ENCODE measurements at regions not wholly inside any gene's neighbourhood (a gene's known extent, or its start where the extent isn't known, plus 50 kb on each side); places are given as distances from the start of the nearest gene placed in this dataset. TPM values are rescaled to one million over a fixed set of nuclear protein-coding genes. Genes with fewer than 3 reads are reported as not detected.

GRCh38 chr12:48420039-48420775 is 52.2 kb upstream of the ANP32D start:
- Histone ChIP-seq H3K27me3 (ENCODE audit: insufficient read depth, low read length) (no peaks in the 10 kb centered on the region), H3K4me1 (ENCODE audit: insufficient read depth, low read length) (no peaks in the 10 kb centered on the region), H3K79me2 (ENCODE audit: insufficient read depth, low read length) (no peaks in the 10 kb centered on the region), H3K9me3 (ENCODE audit: low read depth, low read length) (no peaks in the 10 kb centered on the region), H2AFZ (ENCODE audit: low read length) (no peak overlapping the region), H3K4me3 (ENCODE audit: insufficient read depth, low read length) (no peak overlapping the region), H3K36me3 (ENCODE audit: insufficient read depth, low read length) (no peaks in the 10 kb centered on the region), H4K20me1 (ENCODE audit: insufficient read depth, low read length) (no peaks in the 10 kb centered on the region), H3K27ac (ENCODE audit: low read depth, low read length) (no peak overlapping the region), H3K4me2 (ENCODE audit: insufficient read depth, low read length) (no peak overlapping the region)
- no peak for DNase-seq (ENCODE audit: insufficient read length, low spot score, missing footprints)
- TF ChIP-seq CTCF (IDR thresholded peaks at IDR 0.05; ENCODE audit: extremely low read depth, low read depth, low read length) = no peak

- no peak for TF ChIP-seq CTCF (IDR thresholded peaks at IDR 0.05; ENCODE audit: extremely low read depth, low read depth, low read length)
- no peak overlapping the region for H3K27ac ChIP-seq (ENCODE audit: low read depth, low read length)
- no peaks in the 10 kb centered on the region for H4K20me1 ChIP-seq (ENCODE audit: insufficient read depth, low read length)
- no peaks in the 10 kb centered on the region for H3K9me3 ChIP-seq (ENCODE audit: low read depth, low read length)
- no peak overlapping the region for H2AFZ ChIP-seq (ENCODE audit: low read length)
- H3K79me2 ChIP-seq (ENCODE audit: insufficient read depth, low read length) = no peaks in the 10 kb centered on the region
- H3K4me1 ChIP-seq (ENCODE audit: insufficient read depth, low read length) = no peaks in the 10 kb centered on the region
- no peak overlapping the region for H3K4me2 ChIP-seq (ENCODE audit: insufficient read depth, low read length)
- no peak overlapping the region for H3K4me3 ChIP-seq (ENCODE audit: insufficient read depth, low read length)
- no peak for DNase-seq (ENCODE audit: insufficient read length, low spot score, missing footprints)
- H3K27me3 ChIP-seq (ENCODE audit: insufficient read depth, low read length) = no peaks in the 10 kb centered on the region
- H3K36me3 ChIP-seq (ENCODE audit: insufficient read depth, low read length) = no peaks in the 10 kb centered on the region
Measured at GRCh38 chr12:48422060-48422459, 50.3 kb upstream of the ANP32D start.

Small RNA genes lying in the stretch of these regions (small RNA-seq; reads per million reads assigned to genes)
- gene OR8S21P = not detected
